HCT116 (cell line): ENCODE measurements at regions not wholly inside any gene's neighbourhood (a gene's known extent, or its start where the extent isn't known, plus 50 kb on each side); places are given as distances from the start of the nearest gene placed in this dataset.
"Not testable (repeated sequence)": the region's sequence is repeated elsewhere in the genome, so short reads cannot be mapped to it uniquely, and the experiment has no call there.

Experiments
- CEBPB ChIP-seq: IDR thresholded peaks from 2 replicates; pipeline ENCODE4 v1.6.1; 2012; ENCODE audit warnings: low read depth
- CTCF ChIP-seq, 3 experiments: fragments of 200-600 bp in 1 of 3; sonication (generic) in 1 of 3; IDR thresholded peaks in 2 of 3; conservative IDR thresholded peaks in 1 of 3; 2 replicates each; pipeline ENCODE4 v1.5.1; 2012 to 2017; ENCODE audit warnings: low read depth in 2 of 3, low read length in 2 of 3, antibody characterized with exemption in 1 of 3, borderline replicate concordance in 1 of 3, control low read depth in 1 of 3, mild to moderate bottlenecking in 1 of 3, mixed read lengths in 1 of 3, mixed run types in 1 of 3, moderate library complexity in 1 of 3; ENCODE audit not compliant: insufficient read depth in 1 of 3
- EZH2 ChIP-seq: fragments of 200-600 bp; sonication (generic); IDR thresholded peaks from 2 replicates; pipeline ENCODE4 v1.6.1; 2017; ENCODE audit warnings: antibody characterized with exemption, mixed run types
- EZH2phosphoT487 ChIP-seq: fragments of 200-600 bp; IDR thresholded peaks from 2 replicates; pipeline ENCODE4 v1.6.1; 2018; ENCODE audit warnings: antibody characterized with exemption, borderline replicate concordance
- JUND ChIP-seq: IDR thresholded peaks from 2 replicates; pipeline ENCODE4 v1.6.1; 2012
- MAX ChIP-seq: IDR thresholded peaks from 2 replicates; pipeline ENCODE4 v1.6.1; 2012
- POLR2A ChIP-seq: IDR thresholded peaks from 2 replicates; pipeline ENCODE4 v1.7.0; 2011; ENCODE audit warnings: borderline replicate concordance; ENCODE audit not compliant: insufficient read depth, insufficient read length; ENCODE audit errors: extremely low read depth
- POLR2AphosphoS5 ChIP-seq: IDR thresholded peaks from 2 replicates; pipeline ENCODE4 v1.6.1; 2011; ENCODE audit warnings: mild to moderate bottlenecking, low read depth, low read length, moderate library complexity
- SIN3A ChIP-seq: IDR thresholded peaks from 2 replicates; pipeline ENCODE4 v1.6.1; 2012; ENCODE audit warnings: low read depth
- TCF7L2 ChIP-seq: IDR thresholded peaks from 2 replicates; pipeline ENCODE4 v1.7.0; 2011; ENCODE audit warnings: borderline replicate concordance, inconsistent platforms; ENCODE audit not compliant: insufficient read depth, insufficient read length; ENCODE audit errors: extremely low read depth
- YY1 ChIP-seq: IDR thresholded peaks from 2 replicates; pipeline ENCODE4 v1.6.1; 2011; ENCODE audit warnings: low read length, low read depth, moderate library complexity, mild to moderate bottlenecking; ENCODE audit not compliant: insufficient replicate concordance; ENCODE audit errors: extremely low read depth

GRCh38 chr6:117015474-117015804 lies 138.4 kb downstream of the RFX6 start:
- TF ChIP-seq CTCF (IDR thresholded peaks at IDR 0.05 in 2 of 3, conservative IDR thresholded peaks at IDR 0.05 in 1 of 3; ENCODE audit: borderline replicate concordance in 1 of 3, insufficient read depth in 1 of 3, low read depth in 2 of 3, low read length in 2 of 3); EZH2phosphoT487; EZH2; TCF7L2; POLR2A; SIN3A; YY1; POLR2AphosphoS5; JUND; MAX; CEBPB: not testable (repeated sequence)
